SK-N-SH treated with all-trans-retinoic acid at 6 μM for 48 hours (cell line): ENCODE measurements at regions not wholly inside any gene's neighbourhood (a gene's known extent, or its start where the extent isn't known, plus 50 kb on each side); places are given as distances from the start of the nearest gene placed in this dataset.

ENCODE experiments used
- ARNTL ChIP-seq: fragments of 450-650 bp; formaldehyde crosslinking; IDR thresholded peaks from 2 replicates; pipeline ENCODE4 v1.5.0; 2020; ENCODE audit warnings: low read depth, mild to moderate bottlenecking, moderate library complexity, borderline replicate concordance
- BACH2 ChIP-seq: fragments of 250-450 bp; sonication (Bioruptor Pico); IDR thresholded peaks from 2 replicates; pipeline ENCODE4 v1.9.0; 2021; ENCODE audit warnings: mild to moderate bottlenecking, borderline replicate concordance
- GLIS3 ChIP-seq: fragments of 250-450 bp; sonication (Bioruptor Pico); IDR thresholded peaks from 2 replicates; pipeline ENCODE4 v1.5.0; 2020; ENCODE audit warnings: mild to moderate bottlenecking, moderate library complexity
- ISL1 ChIP-seq: fragments of 250-450 bp; sonication (Bioruptor Pico); IDR thresholded peaks from 2 replicates; pipeline ENCODE4 v2.1.2; 2022; ENCODE audit warnings: mild to moderate bottlenecking, moderate library complexity
- PPARA ChIP-seq: fragments of 250-450 bp; sonication (Bioruptor Pico); IDR thresholded peaks from 2 replicates; pipeline ENCODE4 v1.5.0; 2020; ENCODE audit warnings: mild to moderate bottlenecking, borderline replicate concordance
- SNAI2 ChIP-seq: fragments of 250-450 bp; sonication (Bioruptor Pico); IDR thresholded peaks from 2 replicates; pipeline ENCODE4 v1.5.0; 2020; ENCODE audit warnings: mild to moderate bottlenecking, moderate library complexity
- ZC3H10 ChIP-seq: fragments of 250-450 bp; sonication (Bioruptor Pico); IDR thresholded peaks from 2 replicates; pipeline ENCODE4 v1.5.1; 2021; ENCODE audit warnings: mild to moderate bottlenecking, moderate library complexity

GRCh38 chr3:9301798-9302197 is 52.4 kb upstream of the SRGAP3 start:
- TF ChIP-seq BACH2 (CRISPR knock-in tag) (no peak), GLIS3 (CRISPR knock-in tag) (no peak), ARNTL (CRISPR knock-in tag) (no peak), SNAI2 (CRISPR knock-in tag) (no peak), PPARA (CRISPR knock-in tag) (no peak), ZC3H10 (CRISPR knock-in tag) (no peak), ISL1 (CRISPR knock-in tag) (no peak)
